Colonic mucosa (tissue), 4 donors: ENCODE measurements at regions not wholly inside any gene's neighbourhood (a gene's known extent, or its start where the extent isn't known, plus 50 kb on each side); places are given as distances from the start of the nearest gene placed in this dataset.

ENCODE experiments used
- DNase-seq: peaks from one replicate; pipeline ENCODE4 v3.0.0-alpha.2; 2020
- H3K27ac ChIP-seq: fragments of 200-600 bp; one replicate; pipeline ENCODE4 v1.8.0; 2021
- H3K27me3 ChIP-seq: fragments of 200-600 bp; one replicate; pipeline ENCODE4 v1.8.0; 2021
- H3K36me3 ChIP-seq: fragments of 200-600 bp; one replicate; pipeline ENCODE4 v1.8.0; 2021
- H3K4me1 ChIP-seq: fragments of 200-600 bp; one replicate; pipeline ENCODE4 v1.8.0; 2021; ENCODE audit warnings: mild to moderate bottlenecking
- H3K4me3 ChIP-seq: fragments of 200-600 bp; one replicate; pipeline ENCODE4 v1.8.0; 2021
- H3K9ac ChIP-seq, 2 donors: one replicate each; pipeline ENCODE4 v1.7.0; 2013; ENCODE audit warnings: control low read depth in 2 of 2, low read depth in 2 of 2, low read length in 2 of 2
- H3K9me3 ChIP-seq: fragments of 200-600 bp; one replicate; pipeline ENCODE4 v1.8.0; 2021
- CTCF ChIP-seq: fragments of 200-600 bp; IDR thresholded peaks from one replicate; pipeline ENCODE4 v1.8.0; 2022; ENCODE audit warnings: antibody characterized with exemption, mild to moderate bottlenecking
- intact Hi-C: fragments of 100-400 bp; cut with DNase I; formaldehyde crosslinking; loops from one replicate; pipeline ENCODE4 v1.14.1; 2022
- donor health status: healthy.
- donor health status: DM: no; HTN: no; CAD: no.
- donor health status: DM: no; HTN: no; CAD: no.

- intact Hi-C loops: no loop called here
- no peaks in the 10 kb centered on the region for H3K27me3 ChIP-seq
- no peak for TF ChIP-seq CTCF
- no peak for DNase-seq
- no peaks in the 10 kb centered on the region for H3K9me3 ChIP-seq
- no peak overlapping the region for H3K27ac ChIP-seq
- no peaks in the 10 kb centered on the region for H3K4me1 ChIP-seq
- no peak overlapping the region for H3K9ac ChIP-seq
- H3K36me3 ChIP-seq: no peaks in the 10 kb centered on the region
- H3K4me3 ChIP-seq: no peak overlapping the region
Measured at GRCh38 chr20:43243672-43244269, 54.1 kb upstream of the PTPRT start.

GRCh38 chr20:43241057-43241702 is 51.5 kb upstream of the PTPRT start:
- no peak for DNase-seq
- intact Hi-C loops: no loop called here
- H3K36me3 ChIP-seq: no peaks in the 10 kb centered on the region
- H3K27ac ChIP-seq: no peak overlapping the region
- no peaks in the 10 kb centered on the region for H3K9me3 ChIP-seq
- H3K4me1 ChIP-seq: no peaks in the 10 kb centered on the region
- H3K4me3 ChIP-seq: no peak overlapping the region
- no peaks in the 10 kb centered on the region for H3K27me3 ChIP-seq
- H3K9ac ChIP-seq: no peak overlapping the region
- no peak for TF ChIP-seq CTCF
